ENCODE measurements at regions not wholly inside any gene's neighbourhood (a gene's known extent, or its start where the extent isn't known, plus 50 kb on each side); places are given as distances from the start of the nearest gene placed in this dataset.

DNA sequence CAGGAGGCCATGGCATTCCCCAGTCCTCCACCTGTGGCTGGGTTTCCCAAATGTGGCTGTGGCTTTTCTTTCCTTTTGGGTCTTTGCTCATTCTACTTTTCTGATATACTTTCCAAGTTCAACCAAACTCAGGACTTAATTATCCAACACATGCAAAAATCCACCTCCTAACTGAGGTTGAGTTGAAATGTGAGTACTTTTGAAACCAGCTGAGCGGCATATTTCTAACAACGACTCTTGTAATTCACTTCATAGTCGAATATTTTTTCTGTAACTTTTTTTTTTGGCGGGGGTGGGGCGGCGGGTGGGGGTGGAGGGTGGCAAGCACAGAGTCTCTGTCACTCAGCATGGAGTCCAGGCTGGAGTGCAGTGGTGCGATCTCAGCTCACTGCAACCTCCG, 165.2 kb upstream of the PITRM1 start:
- TF ChIP-seq, protein P1, sequence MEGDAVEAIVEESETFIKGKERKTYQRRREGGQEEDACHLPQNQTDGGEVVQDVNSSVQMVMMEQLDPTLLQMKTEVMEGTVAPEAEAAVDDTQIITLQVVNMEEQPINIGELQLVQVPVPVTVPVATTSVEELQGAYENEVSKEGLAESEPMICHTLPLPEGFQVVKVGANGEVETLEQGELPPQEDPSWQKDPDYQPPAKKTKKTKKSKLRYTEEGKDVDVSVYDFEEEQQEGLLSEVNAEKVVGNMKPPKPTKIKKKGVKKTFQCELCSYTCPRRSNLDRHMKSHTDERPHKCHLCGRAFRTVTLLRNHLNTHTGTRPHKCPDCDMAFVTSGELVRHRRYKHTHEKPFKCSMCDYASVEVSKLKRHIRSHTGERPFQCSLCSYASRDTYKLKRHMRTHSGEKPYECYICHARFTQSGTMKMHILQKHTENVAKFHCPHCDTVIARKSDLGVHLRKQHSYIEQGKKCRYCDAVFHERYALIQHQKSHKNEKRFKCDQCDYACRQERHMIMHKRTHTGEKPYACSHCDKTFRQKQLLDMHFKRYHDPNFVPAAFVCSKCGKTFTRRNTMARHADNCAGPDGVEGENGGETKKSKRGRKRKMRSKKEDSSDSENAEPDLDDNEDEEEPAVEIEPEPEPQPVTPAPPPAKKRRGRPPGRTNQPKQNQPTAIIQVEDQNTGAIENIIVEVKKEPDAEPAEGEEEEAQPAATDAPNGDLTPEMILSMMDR (IDR thresholded peaks at IDR 0.05 in 4 of 5, conservative IDR thresholded peaks at IDR 0.05 in 1 of 5), result no peak
- TF ChIP-seq POLR2A (IDR thresholded peaks at IDR 0.05), result no peak

Measured in gastrocnemius medialis (tissue), 4 donors.